ENCODE measurements at regions not wholly inside any gene's neighbourhood (a gene's known extent, or its start where the extent isn't known, plus 50 kb on each side); places are given as distances from the start of the nearest gene placed in this dataset.

DNA sequence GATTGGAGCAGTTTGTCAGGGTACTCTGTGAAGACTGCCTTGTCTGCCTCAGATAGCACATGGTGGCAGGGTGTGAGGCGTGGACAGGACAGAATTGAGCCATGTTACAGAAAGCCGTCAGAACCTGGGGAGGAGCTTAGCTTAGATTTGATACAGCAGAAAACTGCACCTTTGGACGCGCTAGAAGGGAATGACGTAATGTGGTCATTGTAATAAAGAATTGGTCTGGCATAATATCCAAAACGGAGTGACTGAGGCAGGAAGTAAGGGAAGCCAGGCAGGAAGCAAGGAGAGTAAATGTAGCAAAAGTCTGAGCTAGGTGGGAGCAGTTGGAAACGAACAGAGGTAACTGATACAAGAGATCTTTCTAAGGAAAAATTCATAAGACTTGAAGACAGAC is 140.2 kb downstream of the CYB561 start:
- no peak for ATAC-seq (ENCODE audit: insufficient read depth, low FRiP score)
- no peak overlapping the region for H3K27ac ChIP-seq (ENCODE audit: low read depth in 1 of 2, low read length in 1 of 2)
- H3K4me3 ChIP-seq: no peak overlapping the region
- 82 to 83% methylated on average over 7 of the region's 7 CpGs for WGBS, 2 donors
- peaks cover 0 to 9% (median 0%) of the 10 kb centered on the region in 5 donors for H3K4me1 ChIP-seq (ENCODE audit: control insufficient read depth in 5 of 5, insufficient read depth in 5 of 5, low read length in 5 of 5)
- no peaks in the 10 kb centered on the region for H3K27me3 ChIP-seq (ENCODE audit: control insufficient read depth in 3 of 3, insufficient read depth in 3 of 3, low read length in 2 of 3)
- H3K9me3 ChIP-seq (ENCODE audit: control insufficient read depth in 4 of 4, insufficient read depth in 3 of 4, low read length in 3 of 4): no peaks in the 10 kb centered on the region
- TF ChIP-seq, protein P1, sequence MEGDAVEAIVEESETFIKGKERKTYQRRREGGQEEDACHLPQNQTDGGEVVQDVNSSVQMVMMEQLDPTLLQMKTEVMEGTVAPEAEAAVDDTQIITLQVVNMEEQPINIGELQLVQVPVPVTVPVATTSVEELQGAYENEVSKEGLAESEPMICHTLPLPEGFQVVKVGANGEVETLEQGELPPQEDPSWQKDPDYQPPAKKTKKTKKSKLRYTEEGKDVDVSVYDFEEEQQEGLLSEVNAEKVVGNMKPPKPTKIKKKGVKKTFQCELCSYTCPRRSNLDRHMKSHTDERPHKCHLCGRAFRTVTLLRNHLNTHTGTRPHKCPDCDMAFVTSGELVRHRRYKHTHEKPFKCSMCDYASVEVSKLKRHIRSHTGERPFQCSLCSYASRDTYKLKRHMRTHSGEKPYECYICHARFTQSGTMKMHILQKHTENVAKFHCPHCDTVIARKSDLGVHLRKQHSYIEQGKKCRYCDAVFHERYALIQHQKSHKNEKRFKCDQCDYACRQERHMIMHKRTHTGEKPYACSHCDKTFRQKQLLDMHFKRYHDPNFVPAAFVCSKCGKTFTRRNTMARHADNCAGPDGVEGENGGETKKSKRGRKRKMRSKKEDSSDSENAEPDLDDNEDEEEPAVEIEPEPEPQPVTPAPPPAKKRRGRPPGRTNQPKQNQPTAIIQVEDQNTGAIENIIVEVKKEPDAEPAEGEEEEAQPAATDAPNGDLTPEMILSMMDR (IDR thresholded peaks at IDR 0.05; ENCODE audit: control extremely low read depth, extremely low read depth): no peak
- H3K9ac ChIP-seq (ENCODE audit: insufficient read depth in 1 of 2, low read length in 2 of 2): no peak overlapping the region
- no peak for DNase-seq
- no peaks in the 10 kb centered on the region for H3K36me3 ChIP-seq (ENCODE audit: control insufficient read depth in 4 of 4, insufficient read depth in 4 of 4, low read length in 4 of 4)

GRCh38 chr17:63306855-63307254 is 139.3 kb downstream of the CYB561 start:
- TF ChIP-seq, protein P1 (IDR thresholded peaks at IDR 0.05; ENCODE audit: control extremely low read depth, extremely low read depth): no peak
- peaks cover 0 to 9% (median 0%) of the 10 kb centered on the region in 5 donors for H3K4me1 ChIP-seq (ENCODE audit: control insufficient read depth in 5 of 5, insufficient read depth in 5 of 5, low read length in 5 of 5)
- H3K4me3 ChIP-seq: no peak overlapping the region
- H3K27me3 ChIP-seq (ENCODE audit: control insufficient read depth in 3 of 3, insufficient read depth in 3 of 3, low read length in 2 of 3): no peaks in the 10 kb centered on the region
- H3K36me3 ChIP-seq (ENCODE audit: control insufficient read depth in 4 of 4, insufficient read depth in 4 of 4, low read length in 4 of 4): no peaks in the 10 kb centered on the region
- 98% methylated on average over 3 of the region's 3 CpGs for WGBS, 2 donors
- ATAC-seq (ENCODE audit: insufficient read depth, low FRiP score): no peak
- no peak overlapping the region for H3K9ac ChIP-seq (ENCODE audit: insufficient read depth in 1 of 2, low read length in 2 of 2)
- DNase-seq: no peak
- peaks cover 0 to 3% (median 0%) of the 10 kb centered on the region in 4 donors for H3K9me3 ChIP-seq (ENCODE audit: control insufficient read depth in 4 of 4, insufficient read depth in 3 of 4, low read length in 3 of 4)
- H3K27ac ChIP-seq (ENCODE audit: low read depth in 1 of 2, low read length in 1 of 2): no peak overlapping the region

GRCh38 chr17:63308272-63308671 is 137.8 kb downstream of the CYB561 start:
- no peak for DNase-seq
- Histone ChIP-seq H3K4me1 (ENCODE audit: control insufficient read depth in 5 of 5, insufficient read depth in 5 of 5, low read length in 5 of 5) (peaks cover 0 to 9% (median 0%) of the 10 kb centered on the region in 5 donors), H3K36me3 (ENCODE audit: control insufficient read depth in 4 of 4, insufficient read depth in 4 of 4, low read length in 4 of 4) (peaks cover 0 to 2% (median 0%) of the 10 kb centered on the region in 4 donors), H3K27me3 (ENCODE audit: control insufficient read depth in 3 of 3, insufficient read depth in 3 of 3, low read length in 2 of 3) (no peaks in the 10 kb centered on the region), H3K9ac (ENCODE audit: insufficient read depth in 1 of 2, low read length in 2 of 2) (no peak overlapping the region), H3K27ac (ENCODE audit: low read depth in 1 of 2, low read length in 1 of 2) (no peak overlapping the region), H3K9me3 (ENCODE audit: control insufficient read depth in 4 of 4, insufficient read depth in 3 of 4, low read length in 3 of 4) (peaks cover 0 to 4% (median 2%) of the 10 kb centered on the region in 4 donors), H3K4me3 (no peak overlapping the region)
- 95 to 98% methylated on average over 1 of the region's 1 CpG for WGBS, 2 donors
- TF ChIP-seq, protein P1 (IDR thresholded peaks at IDR 0.05; ENCODE audit: control extremely low read depth, extremely low read depth): no peak
- no peak for ATAC-seq (ENCODE audit: insufficient read depth, low FRiP score)

DNA sequence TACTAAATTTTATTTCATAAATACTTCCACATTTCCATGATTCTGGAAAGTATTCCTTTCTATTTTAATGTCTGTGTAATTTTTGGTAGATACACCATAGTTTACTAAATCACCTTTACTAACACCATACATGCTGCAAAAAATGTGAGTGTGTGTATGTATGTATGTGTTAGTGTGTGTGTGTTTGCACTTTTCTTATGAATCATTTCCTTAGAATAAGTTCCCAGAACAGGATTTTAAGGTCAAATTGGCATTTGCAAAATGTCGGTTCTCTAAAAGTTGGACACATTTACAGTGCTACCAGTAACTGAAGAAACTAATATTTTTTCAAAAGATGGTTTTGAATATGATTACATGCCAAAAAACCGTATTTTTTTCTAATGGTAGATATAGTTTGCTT is 137.1 kb downstream of the CYB561 start:
- H3K27me3 ChIP-seq (ENCODE audit: control insufficient read depth in 3 of 3, insufficient read depth in 3 of 3, low read length in 2 of 3): no peaks in the 10 kb centered on the region
- H3K36me3 ChIP-seq (ENCODE audit: control insufficient read depth in 4 of 4, insufficient read depth in 4 of 4, low read length in 4 of 4): peaks cover 0 to 2% (median under 1%) of the 10 kb centered on the region in 4 donors
- H3K4me3 ChIP-seq: no peak overlapping the region
- no peak overlapping the region for H3K27ac ChIP-seq (ENCODE audit: low read depth in 1 of 2, low read length in 1 of 2)
- 52 to 60% methylated on average over 2 of the region's 2 CpGs for WGBS, 2 donors
- no peak overlapping the region for H3K9ac ChIP-seq (ENCODE audit: insufficient read depth in 1 of 2, low read length in 2 of 2)
- ATAC-seq (ENCODE audit: insufficient read depth, low FRiP score) (no peak), DNase-seq (peak in 1 of 3 donors; percentile 40)
- peaks cover 0 to 4% (median 2%) of the 10 kb centered on the region in 4 donors for H3K9me3 ChIP-seq (ENCODE audit: control insufficient read depth in 4 of 4, insufficient read depth in 3 of 4, low read length in 3 of 4)
- TF ChIP-seq, protein P1 (IDR thresholded peaks at IDR 0.05; ENCODE audit: control extremely low read depth, extremely low read depth): no peak
- peaks cover 0 to 9% (median 0%) of the 10 kb centered on the region in 5 donors for H3K4me1 ChIP-seq (ENCODE audit: control insufficient read depth in 5 of 5, insufficient read depth in 5 of 5, low read length in 5 of 5)
